RKO (cell line): ENCODE measurements at regions not wholly inside any gene's neighbourhood (a gene's known extent, or its start where the extent isn't known, plus 50 kb on each side); places are given as distances from the start of the nearest gene placed in this dataset.

Experiments used
- DNase-seq: peaks from one replicate; pipeline ENCODE4 v3.0.0-alpha.2; 2016; ENCODE audit warnings: low spot score

GRCh38 chr6:84417260-84417659 is 189.8 kb upstream of the CEP162 start:
- no peak for DNase-seq

GRCh38 chr6:84416043-84416657 is 188.7 kb upstream of the CEP162 start:
- no peak for DNase-seq

GRCh38 chr6:84415517-84415916 is 188.1 kb upstream of the CEP162 start:
- no peak for DNase-seq

- no peak for DNase-seq
These were observed 187.6 kb upstream of the CEP162 start for GRCh38 chr6:84415068-84415467.

GRCh38 chr6:84414531-84414930 is 187.1 kb upstream of the CEP162 start:
- no peak for DNase-seq

- peak; percentile 38 for DNase-seq
These were observed 183.7 kb upstream of the CEP162 start for GRCh38 chr6:84411060-84411629.

- no peak for DNase-seq
These were observed 182.5 kb upstream of the CEP162 start for GRCh38 chr6:84409911-84410310.

- no peak for DNase-seq
These were observed 180.6 kb upstream of the CEP162 start for GRCh38 chr6:84408028-84408427.

GRCh38 chr6:84403545-84403944 is 176.1 kb upstream of the CEP162 start:
- no peak for DNase-seq

- no peak for DNase-seq
These were observed 171.6 kb upstream of the CEP162 start for GRCh38 chr6:84399003-84399402.

- no peak for DNase-seq
These were observed 164.8 kb upstream of the CEP162 start for GRCh38 chr6:84392261-84392660.

GRCh38 chr6:84390851-84391250 is 163.4 kb upstream of the CEP162 start:
- DNase-seq, result no peak

GRCh38 chr6:84390334-84390733 is 162.9 kb upstream of the CEP162 start:
- no peak for DNase-seq

GRCh38 chr6:84379142-84379541 is 151.7 kb upstream of the CEP162 start:
- no peak for DNase-seq

- no peak for DNase-seq
These were observed 144.8 kb upstream of the CEP162 start for GRCh38 chr6:84372290-84372689.

GRCh38 chr6:84371681-84372080 is 144.2 kb upstream of the CEP162 start:
- no peak for DNase-seq

- no peak for DNase-seq
These were observed 134.9 kb upstream of the CEP162 start for GRCh38 chr6:84362193-84362821.

- DNase-seq, result no peak
These were observed 134.1 kb upstream of the CEP162 start for GRCh38 chr6:84361372-84362192.

- no peak for DNase-seq
These were observed 132.6 kb upstream of the CEP162 start for GRCh38 chr6:84360039-84360438.

- DNase-seq, result no peak
These were observed 131.1 kb upstream of the CEP162 start for GRCh38 chr6:84358581-84358980.

GRCh38 chr6:84357631-84358030 is 130.2 kb upstream of the CEP162 start:
- DNase-seq, result no peak

- no peak for DNase-seq
These were observed 129.5 kb upstream of the CEP162 start for GRCh38 chr6:84356907-84357306.
